CD4-positive, alpha-beta T cell treated with Interleukin-4 for 4 hours (primary cell): ENCODE measurements at regions not wholly inside any gene's neighbourhood (a gene's known extent, or its start where the extent isn't known, plus 50 kb on each side); places are given as distances from the start of the nearest gene placed in this dataset.
"Not testable (repeated sequence)": the region's sequence is repeated elsewhere in the genome, so short reads cannot be mapped to it uniquely, and the experiment has no call there.

Experiments used
- DNase-seq: peaks from one replicate; pipeline ENCODE4 v3.0.0-alpha.2; 2020

DNA sequence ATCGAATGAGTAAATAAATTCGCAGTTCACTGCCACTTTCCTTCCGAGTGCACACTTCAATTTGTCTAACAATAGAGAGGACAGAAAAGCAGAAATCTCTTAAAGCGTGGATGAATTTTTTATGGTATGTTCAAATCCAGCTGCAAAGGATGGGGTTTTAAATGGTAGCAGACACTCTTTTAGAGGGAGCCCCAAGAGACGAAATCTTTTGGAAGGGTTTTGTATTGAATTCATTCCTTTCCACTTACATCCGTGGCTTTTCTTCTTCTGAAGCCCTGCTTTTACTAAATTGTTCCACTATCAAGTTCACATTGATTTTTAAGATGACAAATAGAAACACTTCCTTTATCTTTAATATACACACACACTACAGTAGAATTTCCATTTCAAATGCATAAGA, 680.7 kb downstream of the NR4A2 start:
- DNase-seq: no peak

DNA sequence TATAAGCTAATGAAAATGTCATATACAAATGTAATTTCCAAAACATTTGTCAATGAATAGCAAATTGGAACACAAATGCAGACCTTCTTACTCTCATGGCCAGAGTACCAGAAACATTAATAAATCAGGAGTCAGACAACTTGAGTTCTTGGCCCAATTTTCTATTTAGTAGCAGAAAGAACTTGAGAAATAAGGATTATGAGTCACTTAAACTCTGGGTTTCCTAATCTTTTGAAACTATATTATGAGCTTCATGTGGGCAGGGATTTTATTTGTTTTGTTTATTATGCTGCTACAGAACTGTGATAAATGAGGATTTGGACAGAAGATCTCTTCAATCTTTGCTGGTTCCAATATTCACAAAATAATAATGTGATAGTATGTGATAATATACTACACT, 686.7 kb downstream of the NR4A2 start:
- no peak for DNase-seq

GRCh38 chr2:155643056-155643775, 689.3 kb downstream of the NR4A2 start:
- DNase-seq: no peak

DNA sequence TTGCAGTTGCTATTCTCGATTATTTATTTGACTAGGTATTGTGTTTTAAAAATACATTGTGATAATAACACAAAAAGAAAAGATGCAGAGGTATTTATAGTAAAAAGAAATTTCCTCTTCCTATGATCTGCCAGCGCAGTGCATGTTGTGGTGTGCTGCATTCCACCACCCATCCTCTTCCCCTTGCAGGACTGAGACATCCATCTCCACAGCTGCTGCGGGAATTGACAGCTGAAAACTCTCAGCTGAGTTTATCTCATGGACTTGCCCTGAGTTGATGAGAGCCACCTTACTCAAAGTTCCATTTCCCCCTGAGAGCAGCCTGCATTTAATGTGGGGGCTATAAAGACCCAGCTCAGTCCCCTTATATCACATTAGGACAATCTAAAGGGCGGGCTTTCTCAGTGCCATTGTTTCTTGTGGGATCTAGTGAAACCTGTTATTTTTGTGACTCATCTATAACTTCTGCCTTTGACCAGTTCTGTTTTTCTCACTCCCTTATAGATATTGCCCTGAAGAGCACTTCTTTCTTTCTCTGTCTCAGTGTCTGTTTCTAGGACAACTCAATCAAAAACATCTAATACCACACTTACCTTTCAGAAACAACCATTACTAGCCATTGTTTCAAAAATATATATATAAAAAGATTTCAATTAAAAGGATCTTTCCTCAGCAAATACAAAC, 698.5 kb downstream of the NR4A2 start:
- DNase-seq: no peak

DNA sequence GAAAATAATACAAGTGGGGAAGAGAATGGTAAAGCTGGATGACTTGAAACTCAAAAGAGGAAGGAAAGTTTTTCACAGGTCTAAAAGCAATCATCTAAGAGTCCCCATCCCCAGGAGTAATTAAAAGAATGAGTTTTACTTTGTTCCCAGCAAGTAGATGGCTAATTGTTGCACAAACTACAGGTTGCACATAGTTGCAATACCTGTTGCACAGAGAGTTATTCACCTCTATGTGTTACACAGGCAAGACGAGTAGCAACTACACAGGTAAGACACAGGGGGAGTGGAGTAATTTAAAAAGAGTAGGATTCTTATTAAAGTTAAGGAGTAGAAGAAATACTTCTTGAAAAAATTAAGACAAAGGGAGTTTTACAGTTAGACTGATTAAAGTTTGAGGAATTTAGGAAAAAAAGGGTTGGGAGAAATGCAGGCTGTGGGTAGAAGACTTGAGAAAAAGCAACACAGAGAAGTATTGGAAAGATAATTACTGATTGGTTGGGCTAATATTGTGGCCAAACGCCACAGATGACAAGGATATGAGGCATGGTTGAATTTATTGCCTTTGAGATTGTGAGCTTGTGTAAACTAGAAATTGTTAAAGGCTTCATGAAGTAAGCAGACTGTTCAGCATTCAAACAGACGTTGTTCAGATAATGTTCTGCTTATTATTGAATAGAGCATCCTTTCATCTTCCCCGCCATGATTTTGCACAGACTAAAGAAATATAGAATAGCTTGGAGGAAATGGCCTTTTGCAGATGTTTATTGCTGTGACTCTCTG, 699.3 kb downstream of the NR4A2 start:
- no peak for DNase-seq

GRCh38 chr2:155630760-155631159, 701.8 kb downstream of the NR4A2 start:
- no peak for DNase-seq

GRCh38 chr2:155622443-155622842, 710.1 kb downstream of the NR4A2 start:
- DNase-seq: no peak

DNA sequence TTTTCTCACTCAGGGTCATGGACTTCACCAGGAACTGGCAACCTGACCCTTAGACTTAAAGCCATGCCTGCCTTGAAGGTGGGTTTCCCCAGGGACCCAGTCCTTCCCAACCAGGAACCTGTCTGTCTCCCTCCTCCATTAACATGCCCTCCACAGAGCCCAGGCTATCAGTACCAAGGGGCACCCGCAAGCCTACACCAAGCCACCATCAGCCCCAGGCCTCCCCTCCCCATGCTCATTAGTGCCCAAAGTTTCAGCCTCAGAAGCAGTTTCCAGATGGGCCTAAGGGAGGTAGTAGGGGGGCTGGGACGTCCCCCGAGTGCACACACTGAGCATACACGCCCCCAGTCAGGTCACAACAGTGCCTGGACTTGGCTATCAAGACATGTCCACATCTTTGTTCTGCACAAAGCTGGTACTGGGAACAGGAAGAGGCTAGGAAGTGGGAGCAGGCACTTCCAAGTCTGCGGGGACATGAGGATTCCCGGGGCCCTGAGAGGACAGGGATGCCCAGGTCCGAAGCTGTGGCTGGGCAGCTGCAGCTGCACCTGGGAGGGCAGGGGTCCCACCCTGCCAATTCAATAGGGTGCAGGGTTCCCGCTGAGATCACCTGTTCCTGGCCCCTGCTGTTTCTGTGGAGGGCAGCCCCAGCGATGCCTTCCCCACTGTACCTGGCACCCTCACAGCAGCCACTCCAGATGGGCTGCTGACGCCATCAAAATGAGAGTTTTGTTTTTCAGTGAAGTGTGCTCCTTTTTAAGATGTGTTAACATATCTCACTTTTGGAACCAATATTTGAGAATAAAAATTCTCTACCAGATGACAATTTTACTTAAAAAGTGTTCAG, 731.4 kb downstream of the NR4A2 start:
- DNase-seq: no peak

DNA sequence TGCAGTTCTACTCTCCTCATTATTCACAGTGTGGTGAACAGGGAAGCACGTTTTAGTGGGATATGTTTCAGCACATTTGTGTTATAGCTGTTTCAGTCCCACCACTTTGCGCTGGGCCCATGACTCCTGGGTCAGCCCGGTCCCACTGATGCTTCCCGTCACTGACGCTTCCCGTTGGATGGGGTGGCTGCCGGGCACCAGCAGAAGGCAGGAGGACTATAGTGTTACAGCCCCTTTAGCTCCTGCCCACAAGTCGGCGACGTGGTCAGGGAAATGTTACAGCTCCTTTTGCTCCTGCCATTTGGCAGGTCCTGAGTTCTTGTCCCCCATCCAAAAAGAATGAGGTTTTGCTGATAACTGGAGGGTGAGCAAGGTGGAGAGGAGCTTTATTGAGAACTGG, 732.2 kb downstream of the NR4A2 start:
- DNase-seq: no peak

GRCh38 chr2:155599834-155600233, 732.7 kb downstream of the NR4A2 start:
- DNase-seq: no peak

DNA sequence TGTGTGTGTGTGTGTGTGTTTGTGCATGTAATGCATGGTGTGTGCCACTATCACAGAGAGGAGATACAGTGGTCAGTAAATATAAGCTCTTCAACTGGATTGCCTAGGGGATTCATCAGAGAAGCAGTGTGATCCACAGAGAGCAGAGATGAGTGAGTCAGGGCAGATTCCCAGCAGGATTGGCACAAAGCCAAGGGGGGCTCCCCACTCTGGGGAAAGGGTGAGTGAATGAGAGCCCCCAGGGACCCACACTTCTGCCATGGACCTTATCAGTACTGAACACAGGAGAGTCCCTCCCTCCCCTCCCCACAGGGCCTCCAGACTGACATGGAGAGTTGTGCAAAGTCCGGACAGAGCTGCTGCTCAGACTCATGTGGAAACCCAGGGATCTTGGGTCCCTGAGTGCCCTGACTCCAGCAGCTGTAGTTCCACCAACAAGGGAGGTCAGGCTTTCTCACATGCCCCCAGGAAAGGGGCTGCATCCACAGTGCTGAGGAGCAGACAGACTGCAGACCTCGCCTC, 748.8 kb downstream of the NR4A2 start:
- DNase-seq: no peak

DNA sequence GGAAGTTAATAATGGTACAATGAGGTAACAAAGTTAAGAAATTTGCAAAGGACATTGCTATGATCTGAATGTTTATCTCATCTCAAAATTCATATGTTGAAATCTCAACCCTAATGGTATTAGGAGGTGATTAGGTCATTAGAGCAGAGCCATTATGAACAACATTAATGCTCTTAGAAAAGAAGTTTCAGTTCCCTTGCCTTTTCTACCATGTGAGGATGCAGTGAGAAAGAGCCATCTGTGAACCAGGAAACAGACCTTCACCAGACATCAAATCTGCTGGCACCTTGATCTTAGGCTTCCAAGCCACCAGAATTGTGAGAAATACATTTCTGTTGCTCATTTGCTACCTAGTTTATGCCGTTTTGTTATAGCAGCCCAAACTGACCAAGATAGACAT, 757.6 kb downstream of the NR4A2 start:
- DNase-seq: no peak

GRCh38 chr2:155547571-155547970, 785.0 kb downstream of the NR4A2 start:
- no peak for DNase-seq

GRCh38 chr2:155546721-155547555, 785.6 kb downstream of the NR4A2 start:
- no peak for DNase-seq

DNA sequence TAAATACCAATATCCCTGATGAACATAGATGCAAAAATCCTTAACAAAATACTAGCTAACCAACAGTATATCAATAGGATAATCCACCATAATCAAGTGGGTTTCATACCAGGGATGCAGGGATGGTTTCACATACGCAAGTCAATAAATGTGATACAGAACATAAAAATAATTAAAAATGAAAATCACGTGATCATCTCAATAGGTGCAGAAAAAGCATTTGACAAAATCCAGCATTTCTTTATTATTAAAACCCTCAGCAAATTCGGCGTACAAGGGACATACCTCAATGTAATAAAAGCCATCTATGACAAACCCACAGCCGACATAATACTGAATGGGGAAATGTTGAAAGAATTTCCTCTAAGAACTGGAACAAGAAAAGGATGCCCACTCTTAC, 793.5 kb downstream of the NR4A2 start:
- not testable (repeated sequence) for DNase-seq

GRCh38 chr2:155528034-155528433, 804.5 kb downstream of the NR4A2 start:
- no peak for DNase-seq

GRCh38 chr2:155525199-155525598, 807.3 kb downstream of the NR4A2 start:
- DNase-seq: no peak

DNA sequence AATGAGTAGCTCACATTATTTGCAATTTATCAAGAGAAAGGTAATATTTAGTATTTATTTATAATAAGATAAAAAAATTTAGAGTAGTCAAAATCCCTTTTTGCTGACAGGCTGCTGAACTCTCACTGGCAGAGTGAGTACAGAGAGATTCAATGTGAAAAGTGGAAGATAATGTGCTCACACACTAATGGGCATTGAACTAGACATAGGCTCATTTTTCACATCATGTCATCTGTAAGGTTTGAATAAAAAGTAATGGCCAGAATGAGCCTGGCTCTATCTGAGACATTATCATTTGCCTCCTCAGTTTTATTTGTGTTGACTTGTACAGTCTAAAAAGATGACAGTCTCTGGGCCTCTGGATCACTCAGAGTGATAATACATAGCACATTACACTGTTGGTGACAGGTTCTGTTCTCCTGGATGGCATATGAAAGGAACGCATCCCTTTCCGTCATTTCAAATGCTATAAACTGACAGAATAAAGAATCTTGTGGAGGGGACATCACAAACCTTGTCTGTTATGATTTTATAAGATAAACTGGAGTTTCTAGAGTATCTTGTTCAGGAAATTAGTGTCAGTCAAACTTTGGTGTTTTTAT, 812.9 kb downstream of the NR4A2 start:
- DNase-seq: no peak

DNA sequence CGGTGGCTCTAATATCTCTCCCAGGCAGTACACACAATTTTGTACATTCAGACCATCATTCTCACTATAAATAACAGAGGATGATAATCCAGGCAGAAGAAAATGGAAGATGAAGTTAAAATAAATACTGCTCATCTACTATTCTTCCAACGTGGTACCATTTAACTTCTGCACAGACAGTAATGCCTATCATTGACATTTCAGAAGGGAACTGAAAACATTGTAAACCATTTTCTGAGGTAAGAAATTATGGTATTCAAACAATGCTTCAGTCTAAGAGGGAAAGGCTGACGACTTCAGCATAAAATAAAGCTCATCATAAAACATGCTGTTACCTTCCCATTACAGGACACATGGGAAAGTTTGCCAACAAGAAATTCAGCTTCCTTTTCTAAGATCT, 814.4 kb downstream of the NR4A2 start:
- DNase-seq: no peak

DNA sequence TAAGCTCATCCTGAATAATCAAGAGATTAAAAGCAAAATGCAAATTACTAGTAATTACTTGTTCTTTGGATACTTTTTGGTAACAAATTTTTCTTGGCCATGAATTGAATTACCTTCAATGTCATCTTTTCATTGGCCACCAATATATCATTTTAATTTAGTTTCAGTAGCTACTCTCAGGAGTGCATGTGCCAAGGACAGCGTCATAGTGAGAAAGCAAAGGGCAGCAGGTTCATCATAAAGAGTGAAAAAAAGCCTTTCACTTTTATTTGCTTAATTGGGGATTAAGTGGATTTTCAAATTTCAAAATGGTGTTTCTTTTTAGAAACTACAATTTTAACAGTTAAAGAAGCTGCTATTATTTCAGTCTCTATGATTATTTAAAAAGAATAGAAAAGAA, 815.2 kb downstream of the NR4A2 start:
- DNase-seq: no peak

DNA sequence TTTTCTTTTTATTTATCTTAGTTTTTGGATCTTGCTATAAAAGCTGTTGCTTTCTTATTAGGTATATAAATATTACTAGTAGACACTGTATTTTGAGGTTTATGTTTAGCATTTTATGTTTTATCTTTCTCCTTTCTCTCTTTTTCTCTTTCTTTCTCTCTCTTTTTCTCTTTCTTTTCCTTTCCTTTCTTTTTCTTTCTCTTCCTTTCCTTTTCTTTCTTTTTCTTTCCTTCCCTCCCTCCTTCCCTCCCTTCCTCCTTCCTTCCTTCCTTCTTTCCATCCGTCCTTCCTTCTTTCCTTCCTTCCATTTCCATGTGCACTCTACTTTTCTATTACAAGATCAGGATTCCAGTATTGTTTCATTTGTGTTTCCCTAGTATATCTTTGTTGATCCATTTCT, 814.8 kb downstream of the KCNJ3 start:
- no peak for DNase-seq
